ENCODE measurements at regions not wholly inside any gene's neighbourhood (a gene's known extent, or its start where the extent isn't known, plus 50 kb on each side); places are given as distances from the start of the nearest gene placed in this dataset.

GRCh38 chr2:205889114-205889513 lies 196.9 kb downstream of the INO80D start:
- TF ChIP-seq CTCF (IDR thresholded peaks at IDR 0.05), result no peak
- Histone ChIP-seq H3K27ac (no peak overlapping the region), H3K4me3 (no peak overlapping the region)
- no peak for DNase-seq (ENCODE audit: low spot score)

- no peak overlapping the region for H3K27ac ChIP-seq
- DNase-seq (ENCODE audit: low spot score), result no peak
- no peak for TF ChIP-seq CTCF (IDR thresholded peaks at IDR 0.05)
These were observed 198.3 kb downstream of the INO80D start for GRCh38 chr2:205887637-205888036.

GRCh38 chr2:205885492-205886099 lies 200.4 kb downstream of the INO80D start:
- TF ChIP-seq CTCF (IDR thresholded peaks at IDR 0.05), result peak; percentile 74
- DNase-seq (ENCODE audit: low spot score), result peak; percentile 75
- H3K27ac ChIP-seq, result no peak overlapping the region
- no peak overlapping the region for H3K4me3 ChIP-seq

More at GRCh38 chr2:205887637-205888036, 198.3 kb downstream of the INO80D start:
- no peak overlapping the region for H3K4me3 ChIP-seq

GRCh38 chr2:205883965-205884364 lies 201.7 kb downstream of the NRP2 start:
- Histone ChIP-seq H3K4me3 (no peak overlapping the region), H3K27ac (no peak overlapping the region)
- no peak for TF ChIP-seq CTCF (IDR thresholded peaks at IDR 0.05)
- DNase-seq (ENCODE audit: low spot score), result no peak

- TF ChIP-seq CTCF (IDR thresholded peaks at IDR 0.05), result no peak
- DNase-seq (ENCODE audit: low spot score), result no peak
- Histone ChIP-seq H3K27ac (peak overlapping the region; percentile 32 to 44), H3K4me3 (no peak overlapping the region)
These were observed 200.6 kb downstream of the NRP2 start for GRCh38 chr2:205882806-205883425.

- Histone ChIP-seq H3K4me3 (no peak overlapping the region), H3K27ac (no peak overlapping the region)
- TF ChIP-seq CTCF (IDR thresholded peaks at IDR 0.05), result no peak
- no peak for DNase-seq (ENCODE audit: low spot score)
These were observed 197.7 kb downstream of the NRP2 start for GRCh38 chr2:205880048-205880447.
